ENCODE measurements at regions not wholly inside any gene's neighbourhood (a gene's known extent, or its start where the extent isn't known, plus 50 kb on each side); places are given as distances from the start of the nearest gene placed in this dataset.

DNA sequence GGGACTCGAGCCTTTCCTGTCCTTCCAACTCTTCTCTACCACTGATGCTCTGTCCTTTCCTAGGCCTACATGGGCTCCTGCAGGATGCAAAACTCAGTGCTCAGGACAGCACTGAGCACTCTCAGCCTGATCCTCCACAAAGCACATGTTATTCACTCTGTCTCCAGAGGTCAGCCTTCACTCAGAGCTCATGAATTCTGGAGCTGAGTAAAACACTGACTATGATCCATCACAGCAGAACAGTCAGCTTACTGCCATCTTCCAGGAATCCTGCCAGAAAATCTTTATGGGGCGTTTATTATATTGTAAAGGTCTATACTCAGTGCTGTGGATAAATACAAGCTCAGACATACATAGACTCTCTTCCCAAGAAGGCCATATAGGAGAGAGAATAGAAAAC, 121.5 kb upstream of the CPEB2 start:
- Mint-ChIP-seq H3K27ac (no peak overlapping the region), H3K27me3 (ENCODE audit: low read depth) (no peaks in the 10 kb centered on the region; the same call in 1 of the 2 replicates), H3K36me3 (ENCODE audit: insufficient read depth in 1 of 3, low read depth in 3 of 3) (no peaks in the 10 kb centered on the region; a peak in 1 of 7 replicates), H3K4me3 (no peak overlapping the region), H3K4me1 (no peaks in the 10 kb centered on the region), H3K9me3 (no peaks in the 10 kb centered on the region; a peak in 1 of 5 replicates)
- Histone ChIP-seq H3K4me1 (ENCODE audit: insufficient read depth, low read length) (no peaks in the 10 kb centered on the region), H3K9ac (ENCODE audit: extremely low read depth, insufficient read length, low read length) (no peak overlapping the region), H3K23me2 (ENCODE audit: insufficient read length, low read depth, low read length, poor library complexity, severe bottlenecking) (no peaks in the 10 kb centered on the region), H4K20me1 (ENCODE audit: control insufficient read depth, insufficient read depth, insufficient read length) (no peaks in the 10 kb centered on the region), H3K9me3 (ENCODE audit: control insufficient read depth, low read depth, low read length) (no peaks in the 10 kb centered on the region), H2BK12ac (ENCODE audit: insufficient read length, low read depth, low read length) (no peak overlapping the region), H3K4ac (ENCODE audit: low read depth, low read length) (no peak overlapping the region), H2AFZ (ENCODE audit: low read length) (no peak overlapping the region), H4K5ac (ENCODE audit: insufficient read length, low read depth, low read length) (no peak overlapping the region), H3T11ph (ENCODE audit: low read length) (no peak overlapping the region), H3K56ac (ENCODE audit: insufficient read length, low read depth, low read length) (no peak overlapping the region), H2AK5ac (ENCODE audit: insufficient read length, low read length) (no peak overlapping the region), H2BK20ac (ENCODE audit: low read depth, low read length, poor library complexity, severe bottlenecking) (no peak overlapping the region), H4K8ac (replicated peaks; ENCODE audit: insufficient read length, low read depth, low read length) (no peak overlapping the region), H3K4me2 (ENCODE audit: insufficient read depth, insufficient read length, low read length) (no peak overlapping the region), H4K91ac (ENCODE audit: insufficient read length, low read depth, low read length) (no peak overlapping the region), H3K79me1 (ENCODE audit: insufficient read depth, low read depth, low read length, poor library complexity, severe bottlenecking) (no peaks in the 10 kb centered on the region), H3K79me2 (ENCODE audit: insufficient read depth, low read length) (no peaks in the 10 kb centered on the region), H2BK120ac (ENCODE audit: low read depth, low read length, poor library complexity, severe bottlenecking) (no peak overlapping the region), H3K23ac (ENCODE audit: insufficient read length, low read depth, low read length) (no peak overlapping the region), H3K18ac (ENCODE audit: insufficient read length, low read depth, low read length) (no peak overlapping the region), H3K27ac (ENCODE audit: insufficient read length, low read depth, low read length) (no peak overlapping the region), H2BK5ac (ENCODE audit: insufficient read length, low read length) (no peak overlapping the region), H3K14ac (ENCODE audit: insufficient read depth, low read length) (no peak overlapping the region), H3K27me3 (ENCODE audit: insufficient read depth, low read length) (no peaks in the 10 kb centered on the region), H2BK15ac (ENCODE audit: low read depth, low read length) (no peak overlapping the region)
- TF ChIP-seq, protein P1, sequence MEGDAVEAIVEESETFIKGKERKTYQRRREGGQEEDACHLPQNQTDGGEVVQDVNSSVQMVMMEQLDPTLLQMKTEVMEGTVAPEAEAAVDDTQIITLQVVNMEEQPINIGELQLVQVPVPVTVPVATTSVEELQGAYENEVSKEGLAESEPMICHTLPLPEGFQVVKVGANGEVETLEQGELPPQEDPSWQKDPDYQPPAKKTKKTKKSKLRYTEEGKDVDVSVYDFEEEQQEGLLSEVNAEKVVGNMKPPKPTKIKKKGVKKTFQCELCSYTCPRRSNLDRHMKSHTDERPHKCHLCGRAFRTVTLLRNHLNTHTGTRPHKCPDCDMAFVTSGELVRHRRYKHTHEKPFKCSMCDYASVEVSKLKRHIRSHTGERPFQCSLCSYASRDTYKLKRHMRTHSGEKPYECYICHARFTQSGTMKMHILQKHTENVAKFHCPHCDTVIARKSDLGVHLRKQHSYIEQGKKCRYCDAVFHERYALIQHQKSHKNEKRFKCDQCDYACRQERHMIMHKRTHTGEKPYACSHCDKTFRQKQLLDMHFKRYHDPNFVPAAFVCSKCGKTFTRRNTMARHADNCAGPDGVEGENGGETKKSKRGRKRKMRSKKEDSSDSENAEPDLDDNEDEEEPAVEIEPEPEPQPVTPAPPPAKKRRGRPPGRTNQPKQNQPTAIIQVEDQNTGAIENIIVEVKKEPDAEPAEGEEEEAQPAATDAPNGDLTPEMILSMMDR (conservative IDR thresholded peaks at IDR 0.05) = no peak
- no CpG with 5 or more reads among the region's 2 CpGs for WGBS (ENCODE audit: extremely low coverage, insufficient read length, low lambda C conversion rate)
- no peak for DNase-seq

All from H9 (cell line).